Activated B cell treated with CpG ODN at 0.5 μM for 24 hours (primary cell): ENCODE measurements at regions not wholly inside any gene's neighbourhood (a gene's known extent, or its start where the extent isn't known, plus 50 kb on each side); places are given as distances from the start of the nearest gene placed in this dataset.

Experiments
- ATAC-seq: fragments of 200-7000 bp; cut with Tn5 transposase; one replicate; pipeline ENCODE4 v1.10.0; 2021; ENCODE audit warnings: low read depth, mild to moderate bottlenecking, moderate library complexity
- CTCF ChIA-PET: fragments of 350-600 bp; sonication (Branson Sonifier 250); formaldehyde crosslinking; loops from one replicate; lab custom pipeline; 2021; ENCODE audit warnings: antibody characterized with exemption; lab: Charles Lee
- POLR2A ChIA-PET: fragments of 350-600 bp; sonication (Branson Sonifier 250); formaldehyde crosslinking; loops from one replicate; lab custom pipeline; 2021; ENCODE audit warnings: antibody characterized with exemption; lab: Charles Lee
- DNase-seq: peaks from one replicate; pipeline ENCODE4 v3.0.0; 2022
- H3K27ac Mint-ChIP-seq: one replicate; pipeline ENCODE4 v1.8.0; 2020; ENCODE audit warnings: mixed read lengths
- H3K27me3 Mint-ChIP-seq: one replicate; pipeline ENCODE4 v1.8.0; 2021; ENCODE audit warnings: mixed read lengths
- H3K36me3 Mint-ChIP-seq: one replicate; pipeline ENCODE4 v1.8.0; 2021; ENCODE audit warnings: low read depth, mixed read lengths
- H3K4me1 Mint-ChIP-seq: one replicate; pipeline ENCODE4 v1.8.0; 2021; ENCODE audit warnings: mixed read lengths
- H3K4me3 Mint-ChIP-seq: one replicate; pipeline ENCODE4 v1.8.0; 2020; ENCODE audit warnings: mild to moderate bottlenecking, mixed read lengths
- H3K9me3 Mint-ChIP-seq: one replicate; pipeline ENCODE4 v1.8.0; 2020; ENCODE audit warnings: mixed read lengths
- CTCF ChIP-seq: fragments of 200-600 bp; IDR thresholded peaks from one replicate; pipeline ENCODE4 v1.8.0; 2022; ENCODE audit warnings: antibody characterized with exemption, mild to moderate bottlenecking
- intact Hi-C: fragments of 100-400 bp; cut with micrococcal nuclease; formaldehyde crosslinking; loops from one replicate; pipeline ENCODE4 v1.15.1; 2024

- H3K4me1 Mint-ChIP-seq: peaks cover 12% of the 10 kb centered on the region
- no peaks in the 10 kb centered on the region for H3K36me3 Mint-ChIP-seq
- H3K27me3 Mint-ChIP-seq: peaks cover 23% of the 10 kb centered on the region
- intact Hi-C loops: no loop called here
- ChIA-PET POLR2A (no interaction called here), CTCF (no interaction called here)
- DNase-seq: no peak
- H3K27ac Mint-ChIP-seq: no peak overlapping the region
- no peak for TF ChIP-seq CTCF
- ATAC-seq: no peak
- H3K4me3 Mint-ChIP-seq: no peak overlapping the region
- no peaks in the 10 kb centered on the region for H3K9me3 Mint-ChIP-seq
Measured at GRCh38 chr16:73150786-73151185, 102.9 kb upstream of the ZFHX3 start.

- Mint-ChIP-seq H3K4me1 (peaks cover 8% of the 10 kb centered on the region), H3K27me3 (peaks cover 20% of the 10 kb centered on the region), H3K9me3 (no peaks in the 10 kb centered on the region), H3K36me3 (no peaks in the 10 kb centered on the region), H3K4me3 (no peak overlapping the region), H3K27ac (no peak overlapping the region)
- CTCF ChIA-PET: no interaction called here
- ATAC-seq (no peak), DNase-seq (no peak)
- TF ChIP-seq CTCF: no peak
- intact Hi-C loops: no loop called here
- POLR2A ChIA-PET: no interaction called here
Measured at GRCh38 chr16:73149334-73149733, 101.4 kb upstream of the ZFHX3 start.

- no peak overlapping the region for H3K4me3 Mint-ChIP-seq
- no peak for DNase-seq
- ChIA-PET CTCF (no interaction called here), POLR2A (no interaction called here)
- peaks cover 18% of the 10 kb centered on the region for H3K27me3 Mint-ChIP-seq
- no peak for ATAC-seq
- H3K4me1 Mint-ChIP-seq: no peaks in the 10 kb centered on the region
- intact Hi-C loops: no loop called here
- TF ChIP-seq CTCF: no peak
- no peaks in the 10 kb centered on the region for H3K9me3 Mint-ChIP-seq
- H3K27ac Mint-ChIP-seq: no peak overlapping the region
- H3K36me3 Mint-ChIP-seq: no peaks in the 10 kb centered on the region
Measured at GRCh38 chr16:73147958-73148357, 100.0 kb upstream of the ZFHX3 start.

- no peaks in the 10 kb centered on the region for H3K36me3 Mint-ChIP-seq
- ATAC-seq: no peak
- DNase-seq: no peak
- ChIA-PET CTCF (no interaction called here), POLR2A (no interaction called here)
- H3K4me1 Mint-ChIP-seq: no peaks in the 10 kb centered on the region
- intact Hi-C loops: no loop called here
- no peak overlapping the region for H3K4me3 Mint-ChIP-seq
- no peak for TF ChIP-seq CTCF
- no peak overlapping the region for H3K27ac Mint-ChIP-seq
- no peaks in the 10 kb centered on the region for H3K9me3 Mint-ChIP-seq
- H3K27me3 Mint-ChIP-seq: peaks cover 5% of the 10 kb centered on the region
Measured at GRCh38 chr16:73145166-73145880, 97.4 kb upstream of the ZFHX3 start.

GRCh38 chr16:73143576-73144422, 95.9 kb upstream of the ZFHX3 start:
- ChIA-PET CTCF (no interaction called here), POLR2A (no interaction called here)
- DNase-seq (no peak), ATAC-seq (no peak)
- no peaks in the 10 kb centered on the region for H3K9me3 Mint-ChIP-seq
- intact Hi-C loops: no loop called here
- H3K27me3 Mint-ChIP-seq: peaks cover 3% of the 10 kb centered on the region
- no peak overlapping the region for H3K4me3 Mint-ChIP-seq
- no peak overlapping the region for H3K27ac Mint-ChIP-seq
- H3K4me1 Mint-ChIP-seq: no peaks in the 10 kb centered on the region
- no peak for TF ChIP-seq CTCF
- H3K36me3 Mint-ChIP-seq: no peaks in the 10 kb centered on the region
